ENCODE measurements at regions not wholly inside any gene's neighbourhood (a gene's known extent, or its start where the extent isn't known, plus 50 kb on each side); places are given as distances from the start of the nearest gene placed in this dataset.
"Not testable (repeated sequence)": the region's sequence is repeated elsewhere in the genome, so short reads cannot be mapped to it uniquely, and the experiment has no call there.

DNA sequence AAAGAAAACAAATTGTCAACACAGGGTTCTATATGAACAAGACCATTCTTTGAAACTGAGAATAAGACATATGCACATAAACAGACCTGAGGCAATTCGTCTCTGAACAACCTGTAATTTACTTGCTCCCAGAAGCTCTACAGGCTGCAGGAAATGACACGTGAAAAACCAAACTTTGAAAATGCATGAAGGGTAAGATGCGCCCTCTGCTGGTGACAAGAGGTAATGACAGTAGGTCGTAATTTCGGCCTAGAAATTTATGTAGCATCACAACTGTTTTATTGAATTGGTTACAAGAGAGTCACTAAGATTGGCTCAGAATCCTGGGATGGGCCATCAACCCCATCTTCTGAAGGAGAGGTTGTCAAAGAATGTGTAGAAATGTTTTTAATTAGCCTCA, 276.5 kb downstream of the PPP4R3C start:
- intact Hi-C loops (cut with DNase I) = no loop called here
- ATAC-seq = no peak
- DNase-seq (ENCODE audit: low spot score) = no peak

DNA sequence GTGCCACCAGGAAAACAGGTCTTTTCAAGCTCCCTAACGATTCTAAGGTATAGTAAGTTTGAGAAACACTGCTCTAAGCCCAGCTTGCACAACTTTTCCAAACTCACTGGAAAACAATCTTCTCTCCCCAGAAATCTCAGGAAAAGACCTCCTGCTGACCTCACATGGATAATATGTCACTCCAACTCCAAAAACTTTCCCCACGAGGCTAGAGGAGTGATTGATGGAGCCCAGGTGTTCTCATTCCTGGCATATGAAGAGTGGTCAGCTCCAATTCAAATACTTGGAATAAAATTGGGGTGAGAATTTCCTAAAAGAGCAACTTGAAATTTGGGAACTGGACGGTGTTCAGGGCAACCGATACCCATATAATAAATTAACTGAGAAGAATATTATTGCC, 299.9 kb downstream of the PPP4R3C start:
- no peak for DNase-seq (ENCODE audit: low spot score)
- ATAC-seq = no peak
- intact Hi-C loops (cut with DNase I) = no loop called here

DNA sequence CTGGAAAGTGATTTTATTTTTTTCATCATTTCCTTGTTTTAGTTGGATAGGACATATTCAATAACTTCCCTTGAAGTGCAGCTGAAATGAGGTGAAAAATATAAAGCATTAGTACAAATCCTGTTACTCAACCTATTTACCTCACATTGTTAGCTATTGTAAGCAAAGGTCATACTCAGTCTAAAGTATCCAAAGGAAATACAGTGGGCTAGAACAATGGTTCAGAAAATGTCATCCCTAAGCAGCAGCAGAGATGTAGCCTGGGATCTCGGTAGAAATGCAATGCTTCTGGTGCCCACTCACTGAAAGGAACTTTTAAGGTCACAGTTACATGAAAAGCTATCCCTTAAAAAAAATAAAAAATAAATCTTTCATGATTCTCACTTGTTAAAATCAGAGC, 300.6 kb downstream of the PPP4R3C start:
- ATAC-seq (no peak), DNase-seq (ENCODE audit: low spot score) (no peak)
- intact Hi-C loops (cut with DNase I) = no loop called here

DNA sequence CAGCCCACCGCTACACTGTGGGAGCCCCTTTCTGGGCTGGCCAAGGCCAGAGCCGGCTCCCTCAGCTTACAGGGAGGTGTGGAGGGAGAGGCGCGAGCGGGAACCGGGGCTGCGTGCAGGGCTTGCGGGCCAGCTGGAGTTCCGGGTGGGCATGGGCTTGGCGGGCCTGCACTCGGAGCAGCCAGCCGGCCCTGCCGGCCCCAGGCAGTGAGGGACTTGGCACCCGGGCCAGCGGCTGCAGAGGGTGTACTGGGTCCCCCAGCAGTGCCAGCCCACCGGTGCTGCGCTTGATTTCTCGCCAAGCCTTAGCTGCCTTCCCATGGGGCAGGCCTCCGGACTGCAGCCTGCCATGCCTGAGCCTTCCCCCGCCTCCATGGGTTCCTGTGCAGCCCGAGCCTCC, 306.2 kb downstream of the PPP4R3C start:
- intact Hi-C loops (cut with DNase I); ATAC-seq; DNase-seq (ENCODE audit: low spot score): not testable (repeated sequence)

- intact Hi-C loops (cut with DNase I) = no loop called here
- DNase-seq (ENCODE audit: low spot score) (no peak), ATAC-seq (no peak)
These were observed 326.8 kb downstream of the PPP4R3C start for GRCh38 chrX:27136325-27136724.

- no peak for ATAC-seq
- no peak for DNase-seq (ENCODE audit: low spot score)
- intact Hi-C loops (cut with DNase I) = no loop called here
These were observed 330.3 kb downstream of the PPP4R3C start for GRCh38 chrX:27132862-27133261.

DNA sequence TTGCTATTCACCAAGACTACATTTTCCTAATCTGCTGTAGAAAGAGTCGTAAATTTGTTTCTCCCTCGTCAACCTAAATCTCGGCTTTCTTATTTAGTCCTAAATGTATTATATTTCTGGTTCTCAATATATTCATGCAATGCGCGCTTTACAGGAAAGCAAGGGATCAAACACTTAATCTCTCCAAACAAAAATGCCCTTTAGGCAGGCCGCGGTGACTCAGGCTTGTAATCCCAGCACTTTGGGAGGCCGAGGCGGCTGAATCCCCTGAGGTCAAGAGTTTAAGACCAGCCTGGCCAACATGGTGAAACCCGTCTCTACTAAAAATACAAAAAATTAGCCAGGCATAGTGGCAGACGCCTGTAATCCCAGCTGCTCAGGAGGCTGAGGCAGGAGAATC, 376.0 kb downstream of the PPP4R3C start:
- ATAC-seq; intact Hi-C loops (cut with DNase I); DNase-seq (ENCODE audit: low spot score): not testable (repeated sequence)

GRCh38 chrX:27086237-27086636, 376.9 kb downstream of the PPP4R3C start:
- intact Hi-C loops (cut with DNase I) = no loop called here
- DNase-seq (ENCODE audit: low spot score) (no peak), ATAC-seq (no peak)

DNA sequence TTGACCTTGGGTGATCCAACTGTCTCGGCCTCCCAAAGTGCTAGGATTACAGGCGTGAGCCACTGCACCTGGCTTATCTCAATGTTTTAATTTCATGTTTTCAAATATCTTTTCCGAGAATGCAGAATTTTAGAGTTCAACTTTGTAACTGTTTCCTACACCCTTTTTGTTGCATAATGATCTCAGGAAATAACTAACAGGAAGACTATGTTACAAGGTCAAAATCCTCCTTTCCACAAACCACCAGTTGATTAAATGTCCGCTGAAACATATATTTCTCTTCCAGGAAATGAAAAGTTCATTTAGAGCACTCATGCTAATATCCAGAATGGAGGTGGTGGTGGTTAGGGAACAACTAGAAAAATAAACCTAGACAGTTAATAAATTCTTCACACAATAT, 377.8 kb downstream of the PPP4R3C start:
- ATAC-seq = no peak

DNA sequence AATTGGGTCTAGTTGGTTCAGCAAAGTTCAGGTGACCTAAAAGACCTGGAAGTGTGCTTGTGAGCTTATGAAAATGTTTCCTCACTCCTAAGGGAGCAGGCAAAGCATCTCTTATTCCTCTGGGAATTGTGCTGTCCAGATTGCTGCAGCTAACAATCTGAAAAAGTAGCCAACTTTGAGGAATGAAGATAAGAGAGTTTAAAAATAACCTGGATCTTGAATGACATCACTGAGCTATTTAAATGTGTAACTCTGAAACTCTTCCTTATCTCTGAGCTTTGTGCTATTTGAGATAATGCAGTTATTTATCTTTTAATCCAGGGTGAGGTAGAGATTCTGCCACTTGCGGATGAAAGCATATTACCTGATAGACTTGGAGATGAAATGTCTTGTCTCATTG, 384.8 kb downstream of the PPP4R3C start:
- intact Hi-C loops (cut with DNase I) = no loop called here
- ATAC-seq = no peak
- DNase-seq (ENCODE audit: low spot score) = no peak

More for the DNA sequence above, 377.8 kb downstream of the PPP4R3C start:
- no peak for DNase-seq (ENCODE audit: low spot score)
- intact Hi-C loops (cut with DNase I) = no loop called here

- ATAC-seq = no peak
- intact Hi-C loops (cut with DNase I) = no loop called here
- DNase-seq (ENCODE audit: low spot score) = no peak
These were observed 405.3 kb downstream of the PPP4R3C start for GRCh38 chrX:27057883-27058282.

DNA sequence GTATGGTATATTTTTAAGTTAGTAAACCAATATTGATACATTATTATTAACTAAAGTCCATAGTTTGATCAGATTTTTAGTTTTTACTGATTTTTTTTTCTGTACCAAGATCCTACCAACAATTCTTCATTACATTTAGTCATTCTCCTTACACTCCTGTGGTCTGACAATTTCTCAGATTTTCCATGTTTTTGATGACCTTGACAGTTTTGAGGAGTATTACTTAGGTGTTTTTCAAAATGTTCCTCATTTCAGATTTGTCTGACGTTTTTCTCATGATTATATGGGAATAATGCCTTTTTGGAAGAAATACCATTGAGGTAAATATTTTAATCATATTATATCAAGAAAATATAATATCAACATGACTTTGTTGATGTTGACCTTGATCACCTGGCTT, 423.8 kb downstream of the PPP4R3C start:
- ATAC-seq = no peak
- DNase-seq (ENCODE audit: low spot score) = no peak
- intact Hi-C loops (cut with DNase I) = no loop called here

DNA sequence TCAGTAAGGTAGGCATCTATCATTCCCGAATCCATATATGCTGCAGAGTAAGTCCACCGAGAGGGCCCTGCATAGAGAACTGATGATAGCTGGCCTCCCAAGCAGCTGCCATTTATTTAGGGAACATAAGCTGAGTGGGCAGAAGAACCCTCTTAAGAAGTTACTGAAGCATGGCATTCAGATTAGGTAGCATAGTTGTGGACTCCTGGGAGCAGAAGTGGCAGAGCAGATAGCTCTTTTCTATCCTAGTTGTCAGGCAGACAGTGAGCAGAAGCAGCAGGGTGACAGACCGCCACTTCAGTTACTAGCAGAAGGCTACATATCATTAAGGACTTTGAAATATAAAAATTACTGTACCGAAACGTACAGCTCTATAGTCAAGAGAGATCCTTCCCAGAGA, 454.7 kb downstream of the PPP4R3C start:
- DNase-seq (ENCODE audit: low spot score) = no peak
- no peak for ATAC-seq
- intact Hi-C loops (cut with DNase I) = no loop called here

DNA sequence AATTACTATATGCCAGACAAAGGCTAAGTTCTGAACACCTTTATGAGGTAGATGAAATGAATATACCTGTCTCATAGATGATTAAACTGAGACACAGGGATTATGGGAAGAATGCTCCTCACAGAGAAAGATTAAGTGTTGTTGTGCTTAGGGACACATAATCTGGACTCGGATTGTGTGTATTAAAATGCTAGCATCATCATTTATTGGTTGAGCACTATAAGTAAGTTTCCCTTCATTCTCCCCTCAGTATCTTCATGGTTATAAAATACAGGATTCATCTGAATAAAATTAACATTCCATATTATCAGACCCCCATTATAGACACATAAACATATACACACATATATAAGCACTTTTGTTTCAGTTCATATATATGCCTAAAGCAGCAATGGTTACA, 463.5 kb downstream of the PPP4R3C start:
- DNase-seq (ENCODE audit: low spot score) = no peak
- ATAC-seq = no peak
- intact Hi-C loops (cut with DNase I) = no loop called here

GRCh38 chrX:26958261-26958660, 504.9 kb downstream of the PPP4R3C start:
- intact Hi-C loops (cut with DNase I) = no loop called here
- no peak for ATAC-seq
- DNase-seq (ENCODE audit: low spot score) = no peak

- intact Hi-C loops (cut with DNase I) = no loop called here
- no peak for ATAC-seq
- no peak for DNase-seq (ENCODE audit: low spot score)
These were observed 509.1 kb downstream of the PPP4R3C start for GRCh38 chrX:26954029-26954428.

DNA sequence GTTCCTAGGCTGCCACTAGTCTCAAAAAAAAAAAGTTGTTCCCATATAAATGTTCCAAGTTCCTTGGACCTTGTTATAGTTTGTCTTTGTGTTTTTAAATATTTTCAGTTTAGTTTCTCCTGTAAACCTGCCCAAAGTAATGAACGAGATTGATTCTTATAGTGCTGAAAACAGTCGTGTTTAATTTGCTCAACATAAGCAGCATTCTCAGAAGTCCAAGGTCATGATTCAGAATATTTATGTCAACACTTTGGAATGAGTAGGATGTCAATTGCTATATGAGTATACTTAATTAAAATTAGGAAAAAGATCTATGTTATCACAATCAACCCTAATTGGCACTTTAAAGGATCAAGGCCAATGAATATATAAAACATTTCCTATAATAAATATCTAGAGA, 510.9 kb downstream of the PPP4R3C start:
- intact Hi-C loops (cut with DNase I) = no loop called here

DNA sequence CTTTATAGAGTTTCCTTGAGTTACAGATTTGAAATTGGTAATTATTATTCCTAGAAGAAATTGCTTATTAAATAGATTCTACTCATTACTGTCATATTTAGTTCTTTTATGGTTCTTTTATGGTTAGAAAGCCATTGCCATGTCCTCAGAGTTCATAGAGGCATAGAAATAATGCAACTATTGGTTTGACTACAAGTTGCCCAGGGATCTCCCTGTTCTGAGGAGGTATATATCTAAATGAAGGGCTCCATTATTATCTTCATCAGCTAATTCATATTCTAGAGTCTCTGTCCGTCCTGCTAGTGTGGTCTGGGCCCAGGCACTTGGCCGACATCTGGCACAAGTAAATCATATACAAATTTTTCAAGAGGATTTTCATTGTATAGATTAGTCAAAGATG, 535.7 kb downstream of the PPP4R3C start:
- ATAC-seq (no peak), DNase-seq (ENCODE audit: low spot score) (no peak)
- intact Hi-C loops (cut with DNase I) = no loop called here

More for the DNA sequence above, 510.9 kb downstream of the PPP4R3C start:
- ATAC-seq = no peak
- DNase-seq (ENCODE audit: low spot score) = no peak

DNA sequence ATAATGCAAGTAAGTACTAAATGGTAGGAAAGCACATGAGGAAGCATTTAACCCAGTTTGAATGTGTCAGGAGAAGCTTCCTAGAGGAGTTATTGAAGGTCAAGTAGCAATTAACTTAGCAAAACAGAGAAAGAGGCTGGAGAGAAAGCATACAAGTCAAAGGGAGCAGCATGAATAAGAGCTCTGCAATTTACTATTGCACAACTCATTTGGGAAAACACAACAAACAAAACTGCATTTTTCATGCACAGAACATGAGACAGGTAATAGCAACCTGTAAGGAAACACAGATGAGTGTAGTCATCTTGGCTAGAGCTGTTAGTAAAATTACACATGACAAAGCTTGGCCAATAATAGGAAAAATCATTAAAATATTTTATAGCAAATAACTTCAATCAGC, 538.1 kb downstream of the PPP4R3C start:
- DNase-seq (ENCODE audit: low spot score) (no peak), ATAC-seq (peak; percentile 30)
- intact Hi-C loops (cut with DNase I) = no loop called here

DNA sequence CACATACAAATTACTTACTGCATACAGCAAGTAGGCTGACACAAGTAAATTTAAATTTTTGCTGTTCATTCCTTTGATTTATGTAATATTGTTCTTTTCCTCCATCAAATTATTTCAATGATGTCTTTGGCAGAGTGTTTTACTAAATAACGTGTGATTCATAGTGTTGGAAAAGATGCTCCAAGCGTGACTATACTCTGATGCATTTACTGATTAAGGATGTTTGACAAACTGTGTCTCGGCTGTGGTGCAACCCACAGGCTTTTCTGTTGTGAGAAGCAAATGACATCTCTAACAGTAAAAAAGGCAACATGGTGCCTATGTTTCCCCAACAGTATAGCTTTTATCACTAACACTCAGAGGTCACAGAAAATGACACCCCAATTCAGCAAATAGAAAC, 540.9 kb downstream of the PPP4R3C start:
- ATAC-seq (no peak), DNase-seq (ENCODE audit: low spot score) (no peak)
- intact Hi-C loops (cut with DNase I) = no loop called here

- no peak for DNase-seq (ENCODE audit: low spot score)
- intact Hi-C loops (cut with DNase I) = no loop called here
- no peak for ATAC-seq
These were observed 544.5 kb downstream of the PPP4R3C start for GRCh38 chrX:26918631-26919030.

DNA sequence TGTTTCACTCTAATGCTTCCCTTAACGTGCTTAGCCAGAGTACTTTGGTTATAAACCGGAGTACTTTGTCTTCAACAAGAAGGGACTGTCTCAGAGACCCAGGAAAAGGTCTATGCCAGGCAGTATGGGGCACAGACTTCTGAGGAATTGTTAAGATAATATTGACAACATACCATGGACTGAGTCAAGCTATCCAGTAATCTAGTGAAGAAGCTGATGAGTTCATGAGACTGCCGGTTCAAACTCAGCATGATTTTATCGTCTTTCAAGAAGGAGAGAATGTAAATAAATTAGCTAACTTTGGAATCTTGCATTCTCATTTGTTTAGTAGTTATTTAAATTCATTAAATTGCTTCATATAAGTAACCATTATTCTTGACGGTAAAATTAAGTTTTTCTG, 546.1 kb downstream of the PPP4R3C start:
- ATAC-seq (no peak), DNase-seq (ENCODE audit: low spot score) (no peak)
- intact Hi-C loops (cut with DNase I) = no loop called here
